Liver (tissue), 8 donors: ENCODE measurements at regions not wholly inside any gene's neighbourhood (a gene's known extent, or its start where the extent isn't known, plus 50 kb on each side); places are given as distances from the start of the nearest gene placed in this dataset.

Experiments
- DNase-seq: peaks from one replicate; pipeline ENCODE4 v3.0.0-alpha.2; 2017; ENCODE audit warnings: low spot score
- H3K27ac ChIP-seq, 2 donors: one replicate each; pipeline ENCODE4 v1.7.0; 2013; ENCODE audit warnings: inconsistent platforms in 2 of 2, low read length in 2 of 2, control low read depth in 1 of 2, low read depth in 1 of 2, mild to moderate bottlenecking in 1 of 2
- H3K27me3 ChIP-seq, 4 donors: one replicate each; pipeline versions ENCODE4 v1.6.1 to v1.7.0; 2013; ENCODE audit warnings: low read length in 3 of 4, inconsistent platforms in 1 of 4, mild to moderate bottlenecking in 1 of 4, moderate library complexity in 1 of 4; ENCODE audit not compliant: control insufficient read depth in 4 of 4, insufficient read depth in 4 of 4
- H3K36me3 ChIP-seq, 4 donors: one replicate each; pipeline versions ENCODE4 v1.6.1 to v1.7.0; 2013; ENCODE audit warnings: low read length in 3 of 4, mild to moderate bottlenecking in 3 of 4, low read depth in 1 of 4, moderate library complexity in 1 of 4; ENCODE audit not compliant: control insufficient read depth in 4 of 4, insufficient read depth in 3 of 4
- H3K4me1 ChIP-seq, 4 donors: one replicate each; pipeline versions ENCODE4 v1.6.1 to v1.7.0; 2013; ENCODE audit warnings: low read length in 3 of 4, mild to moderate bottlenecking in 3 of 4, moderate library complexity in 1 of 4; ENCODE audit not compliant: control insufficient read depth in 4 of 4, insufficient read depth in 4 of 4
- H3K4me3 ChIP-seq, 3 donors: one replicate each; pipeline versions ENCODE4 v1.6.1 to v1.7.0; 2013; ENCODE audit warnings: low read length in 3 of 3, control low read depth in 1 of 3, low read depth in 1 of 3, mild to moderate bottlenecking in 1 of 3
- H3K9ac ChIP-seq, 2 donors: one replicate each; pipeline ENCODE4 v1.7.0; 2013; ENCODE audit warnings: low read length in 2 of 2, mild to moderate bottlenecking in 2 of 2, moderate library complexity in 2 of 2, control low read depth in 1 of 2, low read depth in 1 of 2
- H3K9me3 ChIP-seq, 4 donors: one replicate each; pipeline versions ENCODE4 v1.6.1 to v1.7.0; 2013; ENCODE audit warnings: low read length in 3 of 4; ENCODE audit not compliant: control insufficient read depth in 4 of 4
- CTCF ChIP-seq: fragments of 150-350 bp; IDR thresholded peaks from 2 replicates; pipeline ENCODE4 v1.5.1; 2017; ENCODE audit warnings: improper control_type of control experiment, low read depth, low read length; ENCODE audit not compliant: missing input control
- EGR1 ChIP-seq, 2 donors: IDR thresholded peaks; 2 replicates each; pipeline ENCODE4 v1.6.1; 2016 to 2018; ENCODE audit warnings: antibody characterized with exemption in 2 of 2, low read depth in 2 of 2
- GABPA ChIP-seq, 2 donors: IDR thresholded peaks in 1 of 2; conservative IDR thresholded peaks in 1 of 2; 2 replicates each; pipeline ENCODE4 v1.6.1; 2016; ENCODE audit warnings: antibody characterized with exemption in 2 of 2, mild to moderate bottlenecking in 1 of 2, moderate library complexity in 1 of 2
- MAX ChIP-seq: IDR thresholded peaks from 2 replicates; pipeline ENCODE4 v1.6.1; 2016; ENCODE audit warnings: antibody characterized with exemption
- REST ChIP-seq: IDR thresholded peaks from 2 replicates; pipeline ENCODE4 v1.6.1; 2016; ENCODE audit warnings: antibody characterized with exemption, mild to moderate bottlenecking
- RXRA ChIP-seq, 2 donors: IDR thresholded peaks; 2 replicates each; pipeline ENCODE4 v1.6.1; 2017 to 2018; ENCODE audit warnings: antibody characterized with exemption in 2 of 2, mild to moderate bottlenecking in 1 of 2
- YY1 ChIP-seq: IDR thresholded peaks from 2 replicates; pipeline ENCODE4 v1.6.1; 2016; ENCODE audit warnings: antibody characterized with exemption, mild to moderate bottlenecking
- ZBTB33 ChIP-seq: IDR thresholded peaks from 2 replicates; pipeline ENCODE4 v1.6.1; 2016; ENCODE audit warnings: antibody characterized with exemption
- WGBS: extraction: QIAGEN DNeasy Blood & Tissue Kit; methylation state at CpG from one replicate; pipeline ENCODE4 v1.1.7; 2013; 5-methylcytosine and 5-hydroxymethylcytosine counted together
- donor health status: healthy.
- donor health status: healthy.
- donor health status: healthy.
- donor health status: healthy.
- donor health status: healthy.

- TF ChIP-seq CTCF, result no peak
Observed at GRCh38 chr5:8102714-8103113, 233.8 kb downstream of the MTRR start (continued).

GRCh38 chr5:8114597-8115266, 245.8 kb downstream of the MTRR start:
- Histone ChIP-seq H3K9me3 (no peaks in the 10 kb centered on the region), H3K36me3 (no peaks in the 10 kb centered on the region), H3K27ac (no peak overlapping the region), H3K9ac (no peak overlapping the region), H3K27me3 (no peaks in the 10 kb centered on the region), H3K4me3 (no peak overlapping the region), H3K4me1 (no peaks in the 10 kb centered on the region)
- TF ChIP-seq REST (no peak), CTCF (no peak), ZBTB33 (no peak), EGR1 (IDR thresholded peaks at IDR 0.05; ENCODE audit: low read depth in 2 of 2) (no peak), YY1 (no peak), GABPA (IDR thresholded peaks at IDR 0.05 in 1 of 2, conservative IDR thresholded peaks at IDR 0.05 in 1 of 2) (no peak), MAX (no peak), RXRA (IDR thresholded peaks at IDR 0.05) (no peak)
- WGBS, result 57% methylated on average over 3 of the region's 3 CpGs
- no peak for DNase-seq
